ENCODE measurements at regions not wholly inside any gene's neighbourhood (a gene's known extent, or its start where the extent isn't known, plus 50 kb on each side); places are given as distances from the start of the nearest gene placed in this dataset.
"Not testable (repeated sequence)": the region's sequence is repeated elsewhere in the genome, so short reads cannot be mapped to it uniquely, and the experiment has no call there.

DNA sequence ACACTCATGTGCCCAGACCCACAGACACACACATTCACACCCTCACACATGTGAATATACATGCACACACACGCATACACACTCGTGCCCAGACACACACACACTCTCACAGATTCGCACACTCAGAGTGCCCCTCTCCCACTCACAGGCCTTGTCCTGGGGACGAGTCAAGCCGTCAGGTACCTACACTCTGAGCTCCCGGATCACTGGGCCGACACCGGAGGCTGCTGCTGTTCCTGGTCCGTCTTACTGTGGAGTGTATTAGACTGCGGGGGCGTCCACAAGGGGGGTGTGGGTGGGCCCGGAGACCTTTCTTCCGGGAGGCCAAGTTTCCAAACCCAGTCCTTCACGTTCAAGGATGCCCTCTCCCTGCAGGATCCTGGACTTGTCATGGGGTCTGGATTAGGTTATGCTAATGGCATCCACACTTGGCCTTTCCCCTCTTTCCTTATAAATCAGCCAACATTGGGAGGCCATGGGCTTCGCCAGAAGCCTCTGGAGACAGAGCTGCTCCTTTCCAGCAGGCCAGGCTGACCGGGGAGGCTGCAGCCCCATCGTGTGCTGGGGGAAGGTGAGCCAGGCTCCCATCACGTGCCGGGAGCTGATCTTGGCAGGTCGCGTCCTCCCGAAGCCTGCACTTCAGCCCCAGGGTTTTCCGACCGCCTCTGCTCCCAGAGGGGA is 186.4 kb downstream of the NPIPB11 start:
- ATAC-seq: peak; percentile 81
- DNase-seq (ENCODE audit: low spot score); intact Hi-C loops (cut with DNase I): not testable (repeated sequence)

DNA sequence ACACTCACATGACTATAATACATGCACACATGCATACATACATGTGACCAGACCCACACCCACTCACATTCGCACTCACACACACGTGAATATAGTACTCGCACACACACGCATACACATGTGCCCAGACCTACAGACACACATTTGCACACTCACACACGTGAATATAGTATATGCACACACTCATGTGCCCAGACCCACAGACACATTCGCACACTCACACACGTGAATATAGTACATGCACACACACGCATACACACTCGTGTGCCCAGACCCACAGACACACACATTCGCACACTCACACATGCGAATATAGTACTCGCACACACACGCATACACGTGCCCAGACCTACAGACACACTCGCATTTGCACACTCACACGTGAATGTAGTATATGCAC is 186.9 kb downstream of the NPIPB11 start:
- intact Hi-C loops (cut with DNase I); DNase-seq (ENCODE audit: low spot score); ATAC-seq: not testable (repeated sequence)

DNA sequence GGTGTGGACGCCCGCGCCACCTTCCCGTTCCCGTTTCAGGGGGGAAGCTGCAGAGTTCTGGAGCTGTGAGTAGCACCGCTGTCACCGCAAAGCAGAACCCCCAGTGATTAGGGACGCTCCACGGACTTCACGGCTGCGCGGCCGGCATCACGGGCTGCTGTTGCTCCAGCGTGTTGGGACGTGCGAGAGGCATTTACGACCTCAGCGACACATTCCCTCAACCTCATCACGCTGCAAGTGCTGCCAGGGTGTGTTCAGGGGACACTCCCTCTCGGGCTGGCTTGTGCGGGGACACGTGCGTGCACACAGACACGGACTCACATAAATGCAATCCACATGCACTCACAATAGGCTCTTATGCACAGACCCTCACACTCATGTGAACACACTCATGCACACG is 187.9 kb downstream of the NPIPB11 start:
- intact Hi-C loops (cut with DNase I); DNase-seq (ENCODE audit: low spot score); ATAC-seq: not testable (repeated sequence)

DNA sequence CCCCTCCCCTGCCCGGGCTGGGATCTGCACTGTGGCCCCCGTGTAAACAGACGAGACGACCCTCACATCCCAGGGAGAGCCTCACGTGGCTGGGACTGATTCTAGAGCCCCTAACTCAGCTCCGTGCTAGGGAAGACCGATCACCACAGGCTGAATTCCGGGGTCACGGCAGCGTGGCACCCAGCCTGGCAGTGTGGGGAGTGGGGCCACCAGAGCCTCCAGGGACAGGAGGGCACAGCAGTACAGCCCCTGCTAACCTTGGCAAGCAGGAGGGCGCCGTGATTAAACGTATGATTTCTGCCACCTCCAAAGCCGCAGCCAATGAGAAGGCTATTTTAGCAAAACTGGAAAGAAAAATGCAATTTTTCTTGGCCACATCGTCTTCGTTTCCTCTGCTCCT is 188.3 kb downstream of the NPIPB11 start:
- intact Hi-C loops (cut with DNase I); DNase-seq (ENCODE audit: low spot score); ATAC-seq: not testable (repeated sequence)

DNA sequence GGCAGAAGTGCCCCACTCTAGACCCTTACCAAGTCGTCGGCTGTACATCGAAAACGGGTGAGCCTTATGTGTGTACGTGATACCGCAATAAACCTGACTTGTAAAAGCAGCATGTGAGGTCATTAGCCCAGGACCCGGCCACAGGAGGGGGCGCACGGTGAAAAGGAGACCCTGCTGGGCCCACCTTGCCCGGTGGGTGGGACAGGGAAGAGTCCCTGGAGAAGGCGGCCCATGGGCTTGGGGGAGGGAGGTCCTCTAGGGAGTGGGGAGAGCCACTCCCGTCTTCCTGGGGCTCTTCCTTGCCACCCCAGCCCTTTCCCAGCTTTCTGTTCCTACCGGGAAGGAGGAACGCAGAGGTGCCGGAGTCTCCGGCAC is 188.8 kb downstream of the NPIPB11 start:
- DNase-seq (ENCODE audit: low spot score); intact Hi-C loops (cut with DNase I); ATAC-seq: not testable (repeated sequence)

DNA sequence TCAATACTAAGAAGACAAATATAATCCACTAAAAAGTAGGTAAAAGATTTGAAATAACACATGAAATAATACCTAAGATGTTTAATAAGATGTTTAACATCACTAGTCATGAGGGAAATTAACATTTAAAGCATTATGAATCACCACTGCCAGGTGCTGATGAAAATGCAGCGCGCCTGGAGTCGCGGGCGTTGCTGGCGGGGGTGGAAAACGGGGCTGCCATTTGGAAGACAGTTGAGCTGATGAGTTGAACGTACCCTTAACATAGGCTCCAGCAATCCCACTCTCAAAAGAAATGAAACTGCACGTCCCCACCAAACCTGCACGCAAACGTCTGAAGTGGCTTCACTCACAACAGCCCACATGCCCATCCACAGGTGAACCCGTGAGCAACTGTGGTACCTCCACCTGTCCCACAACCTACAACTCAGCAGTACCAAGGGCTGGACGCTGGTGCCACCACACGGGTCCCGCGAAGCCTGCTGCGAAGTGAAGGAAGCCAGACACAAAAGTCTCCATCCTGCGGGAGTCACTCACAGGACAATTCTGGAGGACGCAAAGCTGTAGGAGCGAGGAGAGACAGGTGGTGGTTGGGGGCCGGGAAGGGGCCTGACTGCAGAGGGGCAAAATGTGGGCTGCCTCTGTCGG is 189.3 kb downstream of the NPIPB11 start:
- not testable (repeated sequence) for DNase-seq (ENCODE audit: low spot score)

DNA sequence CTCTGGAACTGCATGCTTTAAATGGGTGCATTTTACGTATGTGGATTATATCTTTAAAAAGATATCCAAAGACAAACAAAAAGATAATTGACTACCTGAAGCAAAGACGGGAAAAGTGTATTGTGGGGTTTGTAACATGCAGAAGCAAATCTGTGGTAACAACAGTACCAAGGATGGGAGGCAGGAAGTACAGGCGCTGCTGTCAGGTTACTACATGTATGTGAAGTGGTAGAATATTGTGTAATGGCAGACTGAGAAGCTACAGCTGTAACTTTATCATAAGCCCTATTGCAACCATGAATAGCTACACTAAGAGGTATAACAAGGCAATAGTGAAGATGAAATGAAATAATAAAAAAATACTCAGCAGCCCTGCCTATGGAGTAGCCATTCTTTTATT is 192.7 kb downstream of the NPIPB11 start:
- DNase-seq (ENCODE audit: low spot score); ATAC-seq; intact Hi-C loops (cut with DNase I): not testable (repeated sequence)

More for the DNA sequence above, 189.3 kb downstream of the NPIPB11 start:
- intact Hi-C loops (cut with DNase I); ATAC-seq: not testable (repeated sequence)

DNA sequence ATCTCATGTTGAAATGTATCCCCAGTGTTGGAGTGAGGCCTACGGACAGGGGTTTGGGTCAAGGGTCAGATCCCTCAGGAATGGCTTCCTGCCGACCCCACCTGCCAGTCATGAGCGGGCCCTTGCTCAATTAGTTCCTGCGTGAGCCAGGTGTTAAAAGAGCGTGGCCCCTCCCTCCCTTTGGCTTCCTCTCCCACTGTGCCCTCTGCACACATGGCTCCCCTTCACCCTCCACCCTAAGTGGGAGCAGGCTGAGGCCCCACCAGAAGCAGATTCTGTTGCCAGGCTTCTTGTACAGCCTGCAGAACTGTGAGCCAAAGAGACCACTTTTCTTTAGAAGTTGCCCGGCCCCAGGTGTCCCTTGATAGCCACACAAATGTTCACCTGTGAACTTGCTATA is 193.3 kb downstream of the NPIPB11 start:
- intact Hi-C loops (cut with DNase I); ATAC-seq: not testable (repeated sequence)
- DNase-seq (ENCODE audit: low spot score): peak; percentile 44

DNA sequence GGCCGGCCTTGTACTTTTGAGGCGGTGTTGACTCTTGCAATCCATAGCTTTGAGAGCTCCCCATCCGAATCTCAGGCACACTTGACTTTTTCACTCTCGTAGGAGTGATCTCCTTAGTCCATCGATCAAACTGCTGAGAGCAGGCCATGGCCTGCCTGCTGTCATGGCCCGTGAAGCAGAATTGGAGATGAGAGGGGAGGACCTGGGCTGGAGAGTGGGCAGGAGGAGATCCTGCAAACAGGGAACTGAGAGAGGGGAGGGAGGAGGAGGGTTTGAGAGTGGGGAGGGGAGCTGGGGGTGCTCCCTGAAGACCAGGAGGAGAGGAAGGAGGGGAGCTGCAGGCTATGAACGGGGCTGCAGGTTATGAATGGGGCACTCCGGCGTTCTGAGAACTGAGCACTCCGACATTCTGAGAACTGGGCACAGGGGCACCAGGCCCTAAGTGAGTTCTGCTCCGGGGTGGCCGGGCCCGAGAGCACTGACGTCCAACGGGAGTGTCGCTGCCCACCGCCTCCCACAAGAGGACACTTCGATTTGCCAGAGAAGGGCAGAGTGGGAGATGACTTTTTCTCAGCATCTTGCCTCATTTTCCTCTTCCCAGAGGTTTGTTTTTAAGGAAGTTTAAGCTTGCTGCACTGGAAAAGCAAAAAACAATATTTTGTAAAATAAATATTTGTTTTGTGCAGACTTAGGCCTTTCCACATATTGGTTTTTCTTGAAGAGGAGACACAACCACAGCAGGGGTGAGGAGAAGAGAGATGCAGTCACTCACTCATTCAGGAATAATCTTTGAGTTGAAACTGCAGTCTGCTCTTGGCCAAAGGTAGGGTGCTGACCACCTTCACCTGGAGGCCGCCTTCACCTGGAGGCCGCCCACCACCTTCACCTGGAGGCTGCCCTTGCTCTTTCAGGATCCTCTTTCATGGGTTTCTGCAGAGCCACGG is 194.2 kb downstream of the NPIPB11 start:
- DNase-seq (ENCODE audit: low spot score); intact Hi-C loops (cut with DNase I): not testable (repeated sequence)
- peak; percentile 14 for ATAC-seq

DNA sequence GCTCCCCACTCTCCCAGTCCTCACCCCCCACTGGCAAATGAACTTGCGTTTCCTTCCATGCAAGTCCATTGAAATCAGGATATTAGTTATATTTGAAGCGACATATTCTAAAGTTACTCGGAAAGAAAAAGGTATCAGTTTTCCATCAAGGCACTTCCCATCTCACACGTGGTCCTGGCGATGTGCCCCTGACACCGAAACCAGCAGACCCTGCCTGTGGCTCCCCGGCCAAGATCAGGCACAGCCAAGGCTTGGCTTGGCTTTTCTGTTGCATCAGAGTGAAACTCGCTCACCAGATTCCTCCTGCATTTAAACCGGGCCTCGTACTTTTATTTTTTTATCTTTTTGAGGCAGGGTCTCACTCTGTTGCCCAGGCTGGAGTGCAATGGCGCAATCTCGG is 195.1 kb downstream of the NPIPB11 start:
- intact Hi-C loops (cut with DNase I): not testable (repeated sequence)
- ATAC-seq (peak; percentile 75), DNase-seq (ENCODE audit: low spot score) (peak; percentile 73)

DNA sequence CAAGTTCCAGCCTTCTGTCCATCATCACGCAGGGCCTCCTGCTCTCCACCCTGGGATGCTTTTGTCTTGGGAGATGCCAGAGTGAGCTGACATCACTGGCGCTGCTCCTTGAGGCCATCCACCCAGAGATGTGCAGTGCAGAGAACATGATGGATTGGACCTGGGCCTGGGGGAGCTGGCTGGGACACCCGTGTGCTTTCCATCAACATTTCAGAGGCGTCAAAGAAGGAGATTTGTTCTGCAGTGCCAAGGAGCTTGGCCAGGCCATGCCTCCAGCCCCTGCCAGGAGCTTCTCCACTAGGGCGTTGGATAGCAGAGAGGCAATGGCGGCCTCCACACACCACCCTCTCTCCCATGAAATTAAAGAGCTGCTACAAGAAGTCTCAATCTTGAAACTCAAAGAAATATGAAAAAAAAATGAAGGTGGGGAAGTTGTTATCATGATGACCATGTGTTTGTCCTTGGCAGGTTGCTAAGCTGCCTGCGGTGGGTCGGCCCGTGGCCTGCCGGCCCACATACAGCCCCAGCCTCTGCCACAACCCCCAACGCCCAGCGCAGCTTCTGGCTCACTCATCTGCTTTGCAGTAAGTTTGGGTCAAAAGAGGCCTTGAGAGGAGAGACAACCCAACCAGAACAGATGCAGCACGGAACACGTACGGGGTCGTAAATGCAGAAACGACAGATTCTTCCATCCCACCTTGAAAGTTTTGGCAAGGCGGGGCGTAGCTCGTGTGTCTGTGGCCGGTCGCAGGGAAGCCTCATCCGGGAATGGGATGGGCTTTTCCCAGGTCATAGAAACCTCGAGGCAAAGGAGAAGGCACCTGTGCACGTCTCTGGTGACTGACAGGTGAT is 196.0 kb downstream of the NPIPB11 start:
- ATAC-seq: peak; percentile 32
- intact Hi-C loops (cut with DNase I); DNase-seq (ENCODE audit: low spot score): not testable (repeated sequence)

DNA sequence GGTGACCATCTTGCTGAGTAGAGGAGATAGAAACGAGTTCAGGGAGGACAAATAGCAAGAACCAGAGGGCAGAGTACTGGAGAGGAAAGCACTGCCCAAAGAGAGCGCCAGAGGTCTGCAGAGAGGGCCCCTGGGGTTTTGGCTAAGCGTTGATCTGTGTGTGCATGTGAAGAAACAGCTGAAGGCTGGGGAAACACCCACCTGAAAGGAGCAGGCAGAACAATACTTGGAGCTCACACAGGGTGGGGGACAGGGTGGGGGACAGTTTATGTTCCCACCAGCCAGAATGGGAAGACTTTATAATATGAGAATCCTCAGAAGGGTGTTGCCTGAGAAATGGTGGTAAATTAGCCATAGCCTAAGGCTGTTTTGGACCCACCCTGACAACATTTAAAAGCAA is 200.4 kb downstream of the NPIPB11 start:
- ATAC-seq; DNase-seq (ENCODE audit: low spot score); intact Hi-C loops (cut with DNase I): not testable (repeated sequence)

DNA sequence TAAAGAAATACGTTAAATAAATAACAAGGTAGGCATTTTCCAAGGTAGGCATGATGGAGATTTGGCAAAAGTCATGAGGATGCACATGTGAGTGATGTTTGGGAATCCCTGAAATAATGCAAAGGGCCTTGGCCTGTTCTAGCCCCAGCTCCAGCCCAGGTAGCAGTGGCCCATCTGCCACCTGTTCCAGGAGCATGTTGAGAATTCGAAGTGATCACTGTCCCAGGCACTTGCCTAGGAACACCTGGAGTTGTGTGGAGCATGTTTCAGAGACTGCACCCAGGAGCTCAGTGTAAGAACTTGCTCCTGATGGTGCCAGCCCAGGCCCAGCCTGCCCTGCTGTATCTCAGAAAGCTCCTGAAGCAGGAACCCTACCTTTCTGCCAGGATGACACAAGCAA is 201.4 kb downstream of the NPIPB11 start:
- ATAC-seq; intact Hi-C loops (cut with DNase I); DNase-seq (ENCODE audit: low spot score): not testable (repeated sequence)

DNA sequence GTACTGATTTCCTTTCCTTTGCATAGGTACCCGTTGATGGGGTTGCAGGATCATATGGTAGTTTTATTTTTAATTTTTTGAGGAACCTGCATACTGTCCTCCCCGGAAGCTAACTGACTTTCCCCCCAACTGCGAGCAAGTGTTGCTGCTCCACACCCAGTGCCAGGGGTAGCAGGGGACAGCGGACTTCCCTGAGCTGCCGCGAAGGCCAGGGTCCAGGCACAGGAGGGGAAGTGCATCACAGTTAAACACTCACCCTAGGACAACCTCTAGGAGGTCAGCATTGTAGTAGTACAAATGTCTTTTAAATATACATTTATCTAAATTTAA is 201.7 kb downstream of the NPIPB11 start:
- DNase-seq (ENCODE audit: low spot score) (no peak), ATAC-seq (no peak)
- intact Hi-C loops (cut with DNase I): no loop called here

DNA sequence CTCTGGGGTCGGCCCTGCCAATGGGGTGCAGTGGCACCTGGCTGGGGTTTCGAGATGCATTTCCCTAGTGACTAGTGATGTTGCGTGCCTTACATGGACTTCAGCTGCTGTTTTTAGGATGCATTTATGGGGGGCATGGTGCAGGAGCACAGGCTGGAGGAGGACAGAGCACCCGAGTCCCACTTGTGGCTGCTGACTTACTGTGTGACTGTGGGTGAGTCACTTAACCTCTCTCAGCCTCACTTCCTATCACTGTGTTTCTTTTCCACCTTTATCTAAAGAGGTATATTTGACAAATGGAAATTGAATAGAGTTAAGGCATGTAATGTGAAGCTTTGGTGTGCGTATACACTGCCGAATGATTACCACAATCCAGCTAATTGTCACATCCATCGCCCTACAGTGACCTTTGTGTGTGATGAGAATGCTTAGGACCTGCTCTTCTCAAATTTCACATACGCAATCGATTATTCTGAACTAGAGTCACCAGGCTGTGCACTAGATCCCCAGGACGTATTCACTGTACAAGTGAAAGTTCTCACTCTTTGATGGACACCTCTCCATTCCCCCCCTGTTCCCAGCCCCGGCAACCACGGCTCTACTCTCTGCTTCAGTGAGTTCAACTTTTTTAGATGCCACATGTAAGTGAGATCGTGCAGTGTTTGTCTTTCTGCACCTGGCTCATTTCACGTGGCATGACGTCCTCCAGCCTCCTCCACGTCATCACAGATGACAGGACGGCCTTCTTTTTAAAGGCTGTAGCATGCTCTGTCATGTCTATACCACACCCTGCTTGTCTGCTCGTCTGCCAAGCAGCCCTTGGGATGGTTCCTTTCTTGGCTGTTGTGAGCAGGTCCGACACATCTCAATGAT is 202.3 kb downstream of the NPIPB11 start:
- intact Hi-C loops (cut with DNase I); DNase-seq (ENCODE audit: low spot score); ATAC-seq: not testable (repeated sequence)

DNA sequence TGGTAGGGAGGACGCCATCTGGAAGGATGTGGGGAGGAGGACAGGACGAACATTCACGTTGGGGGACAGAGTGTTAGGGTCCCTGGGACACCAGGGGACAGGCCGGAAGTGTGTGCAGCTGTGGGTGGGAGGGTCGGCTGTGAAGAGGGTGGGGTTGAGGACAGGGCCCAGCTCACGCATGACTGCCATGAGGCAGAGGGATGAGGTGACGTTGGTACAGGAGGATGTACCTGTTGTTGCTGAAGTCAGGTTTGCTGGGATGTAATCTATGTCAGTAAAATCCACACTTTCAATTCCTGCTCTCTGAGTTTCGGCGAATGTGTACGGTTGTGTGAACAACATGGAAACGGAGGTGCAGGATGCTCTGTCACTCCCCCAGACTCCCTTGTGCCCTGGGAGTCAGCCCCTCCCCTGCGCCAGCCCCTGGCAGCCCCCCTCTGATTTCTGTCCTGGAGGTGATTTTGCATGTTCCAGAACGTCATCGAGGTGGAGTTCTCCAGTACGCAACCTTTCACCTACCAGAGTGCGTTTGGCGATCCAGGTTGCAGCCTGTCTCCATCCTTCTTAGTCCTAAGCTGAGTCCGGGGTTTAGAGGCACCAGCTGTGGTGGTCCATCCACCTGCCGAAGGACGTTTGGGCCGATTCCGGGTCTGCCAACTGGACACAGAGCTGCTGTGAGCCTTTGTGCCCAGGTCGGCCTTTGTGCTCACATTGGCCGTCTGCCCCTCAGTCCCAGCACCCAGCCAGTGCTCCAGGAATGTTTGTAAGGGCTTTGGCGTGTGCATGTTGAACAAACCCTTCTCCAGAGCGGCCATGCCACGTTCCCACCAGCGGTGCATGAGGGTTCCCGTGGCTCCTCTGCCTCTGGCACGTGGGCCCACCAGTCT is 203.2 kb downstream of the NPIPB11 start:
- intact Hi-C loops (cut with DNase I); DNase-seq (ENCODE audit: low spot score); ATAC-seq: not testable (repeated sequence)

DNA sequence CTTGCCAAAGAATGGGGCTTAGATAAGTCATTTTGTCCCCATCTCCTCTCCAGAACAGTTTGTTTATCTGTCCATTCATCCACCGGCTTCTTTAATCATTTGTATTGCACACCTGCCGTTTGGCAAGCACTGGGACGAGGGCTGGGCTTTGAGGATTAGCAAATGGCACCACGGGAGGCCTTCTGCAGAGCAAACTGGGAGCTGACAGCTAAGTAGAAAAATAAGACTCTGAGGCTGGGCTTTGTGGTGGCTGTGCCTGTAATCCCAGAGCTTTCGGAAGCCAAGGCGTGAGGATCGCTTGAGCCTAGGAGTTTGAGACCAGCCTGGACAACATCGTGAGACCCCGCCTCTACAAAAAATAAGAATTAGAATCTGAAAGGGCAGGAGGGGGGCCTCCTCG is 203.9 kb downstream of the NPIPB11 start:
- ATAC-seq; DNase-seq (ENCODE audit: low spot score); intact Hi-C loops (cut with DNase I): not testable (repeated sequence)

Data from sciatic nerve (tissue), 2 donors.